HG03565 (cell line): ENCODE measurements at regions not wholly inside any gene's neighbourhood (a gene's known extent, or its start where the extent isn't known, plus 50 kb on each side); places are given as distances from the start of the nearest gene placed in this dataset.

ENCODE experiments used
- ATAC-seq: cut with Tn5 transposase; IDR thresholded peaks from one replicate; pipeline ENCODE4 v1.9.1; 2021; ENCODE audit warnings: mild to moderate bottlenecking, moderate library complexity; ENCODE audit not compliant: unreplicated experiment

- ATAC-seq = no peak
Measured at GRCh38 chr2:221710744-221711143, 138.6 kb upstream of the EPHA4 start.

DNA sequence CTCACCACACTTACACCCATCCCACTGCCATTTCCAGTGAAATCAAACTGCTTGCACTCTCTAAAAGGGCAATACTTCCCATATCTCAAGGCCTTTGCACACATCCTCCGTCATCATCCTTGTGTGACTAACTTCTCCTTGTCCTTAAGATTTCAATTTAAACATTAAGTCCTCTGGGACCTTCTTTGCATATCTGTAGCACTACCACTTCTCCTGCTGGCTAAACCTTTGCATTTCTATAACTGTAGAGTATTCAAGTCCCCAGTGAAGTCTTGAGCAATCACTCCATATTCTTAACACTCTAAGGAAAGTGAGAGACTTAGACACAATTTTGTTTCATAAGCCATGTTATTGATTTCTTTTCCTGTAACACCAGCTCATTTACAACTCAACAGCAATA lies 136.8 kb upstream of the EPHA4 start:
- ATAC-seq = no peak

GRCh38 chr2:221705185-221705877 lies 133.2 kb upstream of the EPHA4 start:
- no peak for ATAC-seq

GRCh38 chr2:221704442-221704841 lies 132.3 kb upstream of the EPHA4 start:
- no peak for ATAC-seq

DNA sequence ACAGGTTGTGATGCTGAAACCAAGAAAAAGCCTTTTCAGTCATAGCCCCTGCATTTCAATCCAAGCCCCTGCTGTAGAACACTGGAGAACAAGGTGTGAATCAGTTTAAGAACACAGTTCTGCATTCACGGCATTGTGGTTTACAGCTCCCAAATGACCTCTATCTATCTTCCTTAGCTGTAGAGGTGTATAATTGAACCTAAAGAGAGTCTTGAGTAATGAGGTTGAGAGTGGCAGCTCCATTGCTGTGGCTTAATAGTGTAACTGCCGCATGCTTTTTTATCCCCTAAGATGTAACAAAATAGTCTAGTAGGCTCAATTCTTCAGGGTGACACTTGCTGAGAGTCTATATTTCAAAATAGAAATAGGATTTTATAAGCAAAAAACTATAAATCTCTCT lies 121.3 kb upstream of the EPHA4 start:
- ATAC-seq = no peak

GRCh38 chr2:221691571-221691970 lies 119.5 kb upstream of the EPHA4 start:
- no peak for ATAC-seq

GRCh38 chr2:221689140-221689539 lies 117.0 kb upstream of the EPHA4 start:
- no peak for ATAC-seq

DNA sequence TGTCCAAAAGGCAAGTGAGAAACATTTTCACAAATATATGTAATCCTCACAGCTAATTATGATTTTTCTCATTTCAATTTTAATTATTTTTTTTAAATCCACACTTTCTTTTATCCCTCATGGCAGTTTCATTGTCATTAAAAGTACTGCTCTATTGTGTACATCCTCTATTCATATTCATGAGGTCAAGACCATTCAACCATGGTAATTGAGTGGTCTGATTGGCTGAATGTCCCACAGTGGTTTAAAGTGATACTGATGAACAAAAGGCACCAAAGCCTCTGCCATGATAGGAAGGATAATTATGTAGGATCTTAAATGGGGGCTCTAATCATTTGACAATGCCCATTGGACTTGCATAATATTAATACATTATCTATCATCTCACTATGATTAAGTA lies 108.4 kb upstream of the EPHA4 start:
- ATAC-seq = no peak

GRCh38 chr2:221677688-221678087 lies 105.6 kb upstream of the EPHA4 start:
- no peak for ATAC-seq

DNA sequence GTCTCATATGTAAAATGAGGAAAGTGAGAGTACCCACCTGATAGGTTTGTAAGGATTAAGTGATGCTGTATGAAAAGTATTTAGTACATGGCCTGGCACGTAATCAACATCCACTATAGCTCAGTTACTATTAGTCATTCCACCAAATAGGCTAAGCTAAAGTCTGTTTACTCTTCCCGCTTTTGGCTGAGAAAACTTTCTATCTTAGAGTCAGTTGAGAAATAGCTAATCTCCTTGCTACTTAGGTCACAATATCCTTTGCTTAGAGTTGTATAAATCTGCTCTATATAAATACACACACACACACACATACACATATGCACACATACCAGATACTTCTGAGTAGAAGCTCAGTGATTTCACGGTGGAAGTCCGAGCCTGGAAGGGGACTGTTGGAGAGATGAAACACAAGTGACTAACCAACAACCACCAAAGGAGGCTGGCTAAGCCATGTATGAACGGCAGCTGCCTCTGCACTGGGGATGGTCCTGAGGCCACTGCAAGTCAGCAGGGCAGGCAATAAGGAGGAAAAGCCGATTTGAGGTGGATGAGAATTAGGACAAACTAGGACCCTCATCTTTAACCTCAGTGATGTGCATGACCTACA lies 104.6 kb upstream of the EPHA4 start:
- no peak for ATAC-seq

DNA sequence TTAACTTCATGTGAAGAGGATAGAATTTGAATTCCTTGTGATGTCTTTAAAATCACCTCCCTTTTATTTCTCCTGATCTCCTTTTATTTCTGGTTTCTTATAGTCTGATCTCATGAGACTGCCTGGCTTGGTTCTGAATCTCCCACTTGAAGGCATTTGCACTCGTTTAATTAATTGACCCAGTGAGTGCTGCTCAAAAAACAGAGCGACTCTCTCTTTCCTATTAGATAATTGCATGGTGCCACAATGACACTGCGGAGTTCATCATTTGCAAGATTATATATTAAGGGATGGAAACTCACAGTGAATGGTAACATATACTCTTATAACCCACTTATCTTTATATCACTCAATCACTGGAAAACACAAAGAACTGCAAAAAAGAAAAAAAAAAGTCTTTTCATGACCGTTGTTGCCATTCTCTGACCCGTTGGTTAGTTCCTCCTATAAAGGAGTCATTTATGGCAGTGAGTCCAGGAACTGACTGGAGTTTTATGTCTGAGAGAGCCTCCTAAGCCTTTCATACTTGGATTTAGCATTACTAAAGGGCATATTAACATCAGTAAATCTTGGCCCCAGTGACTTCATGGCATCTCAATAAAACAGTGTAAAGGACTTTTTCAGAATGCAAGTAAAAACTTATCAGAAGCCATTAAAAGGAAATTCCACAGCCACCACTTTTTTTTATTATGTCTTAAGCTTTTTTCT lies 103.3 kb upstream of the EPHA4 start:
- ATAC-seq = no peak

DNA sequence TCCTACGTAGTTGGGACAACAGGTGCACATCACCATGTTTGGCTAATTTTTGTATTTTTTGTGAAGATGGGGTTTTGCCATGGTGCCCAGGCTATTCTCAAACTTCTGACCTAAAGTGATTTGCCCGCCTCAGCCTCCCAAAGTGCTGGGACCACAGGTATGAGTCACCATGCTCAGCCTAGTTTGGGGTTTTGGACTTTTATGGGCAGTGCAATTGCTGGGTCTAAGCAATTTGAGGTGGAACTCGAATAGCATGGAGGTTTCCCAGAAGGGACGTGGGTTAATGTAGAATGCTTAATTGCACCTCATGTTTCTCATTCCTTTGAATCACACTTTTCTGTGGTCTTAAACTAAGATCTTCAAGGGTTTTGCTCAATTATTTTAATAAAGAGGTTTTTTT lies 102.3 kb upstream of the EPHA4 start:
- ATAC-seq = no peak

DNA sequence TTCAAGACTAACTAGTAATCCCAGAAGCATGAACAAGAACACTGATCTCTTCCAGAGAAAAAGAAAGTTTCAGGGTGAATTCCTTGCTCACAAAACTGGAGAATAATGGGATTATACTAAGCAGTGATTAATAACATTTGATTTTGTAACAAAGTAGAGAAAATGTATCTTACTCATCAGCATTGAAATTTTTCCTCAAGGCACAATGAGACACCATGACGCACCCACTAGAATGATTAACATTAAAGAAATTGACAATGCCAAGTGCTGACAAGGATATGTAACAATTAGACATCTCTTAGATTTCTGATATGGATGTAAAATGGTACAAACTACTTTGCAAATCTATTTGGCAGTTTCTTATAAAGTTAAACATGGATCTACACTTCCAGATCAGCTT lies 101.1 kb upstream of the EPHA4 start:
- no peak for ATAC-seq

- ATAC-seq = no peak
Measured at GRCh38 chr2:221671515-221671914, 99.4 kb upstream of the EPHA4 start.

DNA sequence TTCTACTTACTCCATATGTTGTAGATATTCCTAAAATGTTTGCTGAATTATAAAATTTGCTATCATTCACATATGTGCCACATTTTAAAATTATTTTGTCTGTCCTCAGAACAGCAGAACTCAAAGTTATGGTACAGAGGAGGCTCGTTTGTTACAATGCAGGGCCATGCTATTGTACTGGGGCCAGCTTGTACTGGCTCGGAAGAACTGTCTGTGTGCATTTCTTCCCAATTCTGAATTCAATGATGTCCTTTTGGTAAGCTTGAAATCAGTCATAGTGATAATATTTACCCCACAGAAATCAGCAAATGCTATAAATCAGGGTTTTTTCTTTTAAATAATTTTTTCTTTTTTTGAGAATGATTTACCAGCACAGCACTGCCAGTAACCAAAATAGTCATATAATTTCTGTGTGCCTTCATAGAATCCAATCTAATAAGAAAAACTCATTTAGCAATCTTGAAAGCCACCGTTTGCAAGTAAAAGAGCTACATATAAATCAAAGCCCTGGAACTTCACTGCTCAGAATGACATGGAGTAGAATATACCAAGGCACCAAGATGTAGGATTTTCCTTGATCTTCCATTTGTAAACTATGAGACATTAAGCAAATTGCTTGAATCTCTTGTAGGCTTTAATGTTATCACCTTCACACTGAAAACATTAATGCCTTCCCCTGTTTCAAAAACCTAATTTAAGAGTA lies 90.7 kb upstream of the EPHA4 start:
- ATAC-seq = no peak

DNA sequence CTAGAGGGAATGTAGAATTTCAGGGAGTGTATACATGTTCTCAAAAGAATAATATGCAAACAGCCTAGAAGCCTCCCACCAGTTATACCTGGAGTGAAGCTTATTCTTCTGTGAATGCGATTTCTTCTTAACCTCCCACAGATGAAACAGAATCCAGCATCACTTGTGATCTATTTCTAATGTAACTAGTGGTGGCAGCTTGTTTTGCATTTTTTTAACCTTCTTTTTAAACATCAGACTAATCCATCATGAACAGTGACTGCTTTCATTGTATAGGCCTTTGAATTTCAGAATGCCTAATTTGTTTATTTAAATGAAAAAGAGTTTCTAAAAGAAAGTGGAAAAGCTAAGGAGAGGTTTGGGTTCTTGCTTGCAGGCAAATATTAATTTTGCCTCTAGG lies 85.7 kb upstream of the EPHA4 start:
- no peak for ATAC-seq

DNA sequence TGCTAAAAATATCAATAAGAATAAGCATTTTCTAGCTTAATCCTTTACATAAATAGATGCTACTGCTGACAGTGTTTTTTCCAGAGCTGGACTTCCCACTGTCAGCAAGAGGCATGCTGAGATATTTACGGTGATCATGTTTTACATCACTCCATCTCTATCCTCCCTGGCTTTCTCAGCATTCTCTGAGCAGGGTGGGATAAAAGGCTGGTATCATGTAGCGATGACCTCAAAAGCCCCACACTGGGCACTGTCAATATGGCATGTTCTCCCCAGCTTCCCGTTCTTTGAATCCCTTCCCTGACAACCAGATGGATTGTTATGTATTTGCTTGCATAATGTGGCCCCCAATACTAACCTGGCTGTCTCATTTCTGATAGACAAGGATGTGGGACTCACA lies 83.2 kb upstream of the EPHA4 start:
- no peak for ATAC-seq

DNA sequence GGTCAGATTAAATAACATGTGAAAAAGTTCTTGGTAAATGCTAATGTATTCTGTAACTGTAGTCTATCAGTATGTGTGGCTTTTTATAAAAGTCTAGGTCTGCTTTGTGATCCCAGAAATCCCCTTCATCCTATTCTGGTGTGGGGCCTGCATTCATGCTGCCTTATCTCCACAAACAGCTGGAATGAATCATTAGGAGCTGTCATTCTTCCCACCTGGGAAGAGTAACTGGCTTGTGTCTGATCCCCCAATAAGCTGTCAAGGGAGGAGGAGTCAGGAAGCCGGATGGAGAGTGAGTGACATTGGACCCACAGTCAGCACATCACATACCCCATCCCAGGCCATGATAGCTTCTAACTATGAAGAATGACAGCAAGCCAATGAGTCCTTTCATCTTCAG lies 81.1 kb upstream of the EPHA4 start:
- ATAC-seq = no peak

- ATAC-seq = no peak
Measured at GRCh38 chr2:221649051-221649775, 77.1 kb upstream of the EPHA4 start.

GRCh38 chr2:221642447-221642846 lies 70.3 kb upstream of the EPHA4 start:
- ATAC-seq = no peak
